ENCODE measurements at regions not wholly inside any gene's neighbourhood (a gene's known extent, or its start where the extent isn't known, plus 50 kb on each side); places are given as distances from the start of the nearest gene placed in this dataset.

DNA sequence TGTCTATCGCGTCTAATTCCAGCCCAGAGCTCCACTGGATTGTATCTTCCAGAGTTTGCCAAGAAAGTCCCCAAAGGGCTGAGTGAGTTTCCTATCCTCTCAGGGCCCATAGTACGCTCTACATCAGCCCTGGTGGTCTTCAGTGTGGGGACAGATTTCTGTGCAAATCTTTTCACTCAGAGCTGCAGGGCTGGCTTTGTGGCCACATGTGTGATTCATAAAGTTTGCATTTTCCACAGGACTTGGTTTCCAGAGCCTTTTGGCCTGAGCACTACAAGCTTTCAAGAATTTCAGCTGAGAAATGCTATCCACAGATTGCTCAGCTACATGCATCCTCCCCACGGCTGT is 76.7 kb upstream of the CXCL14 start:
- Histone ChIP-seq H3K79me1 (ENCODE audit: low read depth, low read length) (no peaks in the 10 kb centered on the region), H3K23me2 (ENCODE audit: low read depth, low read length) (no peaks in the 10 kb centered on the region), H4K8ac (ENCODE audit: extremely low read depth, insufficient read depth, low read length) (no peak overlapping the region), H2BK120ac (replicated peaks; ENCODE audit: low read depth, low read length) (no peak overlapping the region), H3K18ac (ENCODE audit: extremely low read depth, low read length) (no peak overlapping the region), H3K79me2 (ENCODE audit: control insufficient read depth in 1 of 2, insufficient read depth in 2 of 2, low read length in 2 of 2) (no peaks in the 10 kb centered on the region), H3K9ac (replicated peaks in 1 of 4; ENCODE audit: extremely low read depth in 1 of 4, low read depth in 3 of 4, low read length in 3 of 4) (no peak overlapping the region), H2AFZ (ENCODE audit: low read length) (no peak overlapping the region), H4K5ac (ENCODE audit: insufficient read length, low read depth, low read length) (no peak overlapping the region), H3K36me3 (ENCODE audit: control insufficient read depth in 2 of 4, insufficient read depth in 4 of 4, low read length in 3 of 4) (no peaks in the 10 kb centered on the region), H2BK15ac (ENCODE audit: low read length) (no peak overlapping the region), H3K23ac (ENCODE audit: insufficient read length) (no peak overlapping the region), H3K27ac (ENCODE audit: low read depth, low read length) (no peak overlapping the region), H3K9me3 (ENCODE audit: insufficient read depth in 2 of 2, low read depth in 1 of 2, low read length in 1 of 2) (peaks cover 6 to 12% of the 10 kb centered on the region in 2 experiments; a peak in 2 of 4 replicates), H3K14ac (ENCODE audit: insufficient read length) (no peak overlapping the region), H2BK12ac (ENCODE audit: low read depth, low read length) (no peak overlapping the region), H3K4me1 (replicated peaks in 1 of 4; ENCODE audit: control insufficient read depth in 3 of 4, insufficient read depth in 4 of 4, low read length in 3 of 4) (no peaks in the 10 kb centered on the region), H2AK5ac (ENCODE audit: low read depth, low read length) (no peak overlapping the region), H3K4me2 (ENCODE audit: insufficient read depth in 1 of 2, low read depth in 2 of 2, low read length in 2 of 2) (no peak overlapping the region), H3K27me3 (replicated peaks in 1 of 4; ENCODE audit: control insufficient read depth in 3 of 4, extremely low read depth in 1 of 4, insufficient read depth in 3 of 4, low read length in 3 of 4) (no peaks in the 10 kb centered on the region), H3K4me3 (ENCODE audit: extremely low read depth in 1 of 4, insufficient read depth in 2 of 4, low read depth in 3 of 4, low read length in 4 of 4) (no peak overlapping the region), H2BK20ac (ENCODE audit: low read length) (no peak overlapping the region), H3K56ac (replicated peaks; ENCODE audit: insufficient read length, low read depth, low read length) (no peak overlapping the region), H3K4ac (replicated peaks; ENCODE audit: insufficient read length, low read depth, low read length) (no peak overlapping the region), H2BK5ac (ENCODE audit: low read depth, low read length) (no peak overlapping the region), H4K91ac (replicated peaks; ENCODE audit: insufficient read length, low read length) (no peak overlapping the region), H4K20me1 (replicated peaks in 1 of 2; ENCODE audit: control insufficient read depth in 1 of 2, insufficient read depth in 2 of 2, low read length in 2 of 2) (peaks cover 0 to 2% of the 10 kb centered on the region in 2 experiments)
- DNase-seq (ENCODE audit: low read depth in 1 of 2, low spot score in 2 of 2) (peak in 1 of 2 experiments; percentile 7), FAIRE-seq (no peak)
- TF ChIP-seq ASH2L (IDR thresholded peaks at IDR 0.05; ENCODE audit: low read length) (no peak), BACH1 (IDR thresholded peaks at IDR 0.05; ENCODE audit: low read length) (no peak), TBP (IDR thresholded peaks at IDR 0.05; ENCODE audit: low read depth, low read length) (no peak), SUZ12 (IDR thresholded peaks at IDR 0.05; ENCODE audit: low read length) (no peak), KDM1A (IDR thresholded peaks at IDR 0.05; ENCODE audit: borderline replicate concordance, low read length) (no peak), SIX5 (IDR thresholded peaks at IDR 0.05; ENCODE audit: low read depth, low read length) (no peak), POU5F1 (IDR thresholded peaks at IDR 0.05; ENCODE audit: low read depth, low read length) (no peak), EZH2 (IDR thresholded peaks at IDR 0.05; ENCODE audit: low read depth, low read length, severe bottlenecking) (no peak), BRCA1 (IDR thresholded peaks at IDR 0.05; ENCODE audit: low read depth, low read length) (no peak), TAF7 (optimal IDR thresholded peaks at IDR 0.05; ENCODE audit: borderline replicate concordance, low read depth, low read length) (no peak), CHD2 (IDR thresholded peaks at IDR 0.05; ENCODE audit: low read length) (no peak), SIN3A (conservative IDR thresholded peaks at IDR 0.05 in 1 of 2, IDR thresholded peaks at IDR 0.05 in 1 of 2; ENCODE audit: low read depth in 1 of 2, low read length in 2 of 2) (no peak), SP1 (IDR thresholded peaks at IDR 0.05; ENCODE audit: low read depth, low read length) (no peak), GABPA (IDR thresholded peaks at IDR 0.05; ENCODE audit: borderline replicate concordance, insufficient read depth, low read length) (no peak)
- TF ChIP-seq, protein P1, sequence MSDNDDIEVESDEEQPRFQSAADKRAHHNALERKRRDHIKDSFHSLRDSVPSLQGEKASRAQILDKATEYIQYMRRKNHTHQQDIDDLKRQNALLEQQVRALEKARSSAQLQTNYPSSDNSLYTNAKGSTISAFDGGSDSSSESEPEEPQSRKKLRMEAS (IDR thresholded peaks at IDR 0.05): no peak
- 93% methylated on average over 4 of the region's 4 CpGs; no CpG with 5 or more reads in 1 of the 2 experiments for WGBS, 2 experiments (ENCODE audit: extremely low coverage in 1 of 2, insufficient coverage in 1 of 2, insufficient read length in 1 of 2, insufficient replicate concordance in 2 of 2, low coverage in 1 of 2, low lambda C conversion rate in 2 of 2, missing lambda C conversion rate in 1 of 2)
- CTCF ChIA-PET (ENCODE audit: partially characterized antibody): interaction anchor here (0.9 to 1.6 kb wide), 3 partner anchors 90 to 175 kb away, joined by 3 to 6 read pairs (median 4); no protein-coding TSS in a partner anchor
- POLR2A ChIA-PET (ENCODE audit: partially characterized antibody): no interaction called here

All from H1 (cell line).